ENCODE measurements at regions not wholly inside any gene's neighbourhood (a gene's known extent, or its start where the extent isn't known, plus 50 kb on each side); places are given as distances from the start of the nearest gene placed in this dataset.

DNA sequence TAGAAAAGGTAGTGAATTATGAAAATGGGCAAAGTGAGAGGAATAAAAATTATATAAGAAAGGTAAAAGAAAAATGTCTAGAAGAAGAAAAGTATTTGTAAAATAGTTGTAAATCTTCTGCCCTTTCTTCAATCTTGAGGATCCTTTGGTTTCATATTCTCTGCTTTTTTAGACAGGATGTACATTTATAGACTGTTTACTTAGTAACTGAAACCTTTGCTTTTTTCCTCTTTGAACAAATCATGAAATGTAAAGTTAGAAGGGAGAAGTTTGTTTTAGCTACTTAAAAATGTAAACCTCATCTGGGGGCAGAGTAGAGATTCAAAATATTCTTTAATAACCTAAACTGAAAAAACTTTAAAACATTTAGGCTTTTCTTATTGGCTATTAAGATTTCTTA is 150.4 kb upstream of the ITGA4 start:
- TF ChIP-seq EP300 (IDR thresholded peaks at IDR 0.05): no peak
- TF ChIP-seq, protein P1, sequence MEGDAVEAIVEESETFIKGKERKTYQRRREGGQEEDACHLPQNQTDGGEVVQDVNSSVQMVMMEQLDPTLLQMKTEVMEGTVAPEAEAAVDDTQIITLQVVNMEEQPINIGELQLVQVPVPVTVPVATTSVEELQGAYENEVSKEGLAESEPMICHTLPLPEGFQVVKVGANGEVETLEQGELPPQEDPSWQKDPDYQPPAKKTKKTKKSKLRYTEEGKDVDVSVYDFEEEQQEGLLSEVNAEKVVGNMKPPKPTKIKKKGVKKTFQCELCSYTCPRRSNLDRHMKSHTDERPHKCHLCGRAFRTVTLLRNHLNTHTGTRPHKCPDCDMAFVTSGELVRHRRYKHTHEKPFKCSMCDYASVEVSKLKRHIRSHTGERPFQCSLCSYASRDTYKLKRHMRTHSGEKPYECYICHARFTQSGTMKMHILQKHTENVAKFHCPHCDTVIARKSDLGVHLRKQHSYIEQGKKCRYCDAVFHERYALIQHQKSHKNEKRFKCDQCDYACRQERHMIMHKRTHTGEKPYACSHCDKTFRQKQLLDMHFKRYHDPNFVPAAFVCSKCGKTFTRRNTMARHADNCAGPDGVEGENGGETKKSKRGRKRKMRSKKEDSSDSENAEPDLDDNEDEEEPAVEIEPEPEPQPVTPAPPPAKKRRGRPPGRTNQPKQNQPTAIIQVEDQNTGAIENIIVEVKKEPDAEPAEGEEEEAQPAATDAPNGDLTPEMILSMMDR (IDR thresholded peaks at IDR 0.05): no peak
- TF ChIP-seq POLR2A (IDR thresholded peaks at IDR 0.05): no peak

DNA sequence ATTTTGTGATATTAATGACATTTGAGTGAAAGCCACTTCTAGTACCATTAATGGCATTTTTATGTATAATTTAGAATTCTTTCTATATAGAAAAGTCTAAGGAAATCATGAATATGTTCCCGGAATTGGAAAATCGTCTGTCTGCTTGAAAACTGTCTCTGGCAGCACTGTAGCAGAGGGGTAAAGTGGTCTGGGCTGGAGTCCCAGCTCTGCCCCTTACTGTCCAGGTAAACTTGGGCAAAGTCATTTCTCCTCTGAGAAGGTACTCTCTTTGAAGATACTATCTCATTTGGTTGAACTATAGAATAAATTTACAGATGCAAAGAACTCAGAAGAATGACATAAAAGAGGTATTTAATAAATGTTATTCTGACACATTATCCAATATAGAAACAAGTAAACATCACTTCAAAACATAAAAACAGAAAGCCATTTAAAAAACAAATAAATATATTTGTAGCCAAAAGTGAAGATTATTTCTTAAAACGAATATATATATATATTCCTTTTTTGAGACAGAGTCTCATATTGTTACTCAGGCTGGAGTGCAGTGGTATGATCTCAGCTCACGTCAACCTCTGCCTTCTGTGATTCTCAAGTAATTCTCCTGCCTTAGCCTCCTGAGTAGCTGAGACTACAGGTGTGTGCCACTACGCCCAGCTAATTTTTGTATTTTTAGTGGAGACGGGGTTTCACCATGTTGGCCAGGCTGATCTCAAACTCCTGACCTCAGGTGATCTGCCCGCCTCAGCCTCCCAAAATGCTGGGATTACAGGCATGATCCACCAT is 149.8 kb upstream of the ITGA4 start:
- intact Hi-C loops (cut with DNase I; ENCODE audit: low total_unique reads): no loop called here
- Histone ChIP-seq H3K9me3 (no peaks in the 10 kb centered on the region), H3K27me3 (no peaks in the 10 kb centered on the region), H3K27ac (peak overlapping the region in 4 of 5 donors; percentile 22 to 74 (median 66)), H3K4me3 (no peak overlapping the region), H3K4me1 (peaks cover 0 to 9% (median 0%) of the 10 kb centered on the region in 4 donors), H3K36me3 (no peaks in the 10 kb centered on the region)
- 73 to 82% (median 77%) methylated on average over 7 of the region's 7 CpGs for WGBS, 5 donors
- DNase-seq: no peak
- no peak for TF ChIP-seq POLR2A (IDR thresholded peaks at IDR 0.05)
- no peak for TF ChIP-seq POLR2AphosphoS5 (IDR thresholded peaks at IDR 0.05)
- no peak for TF ChIP-seq EP300 (IDR thresholded peaks at IDR 0.05)
- TF ChIP-seq, protein P1 (IDR thresholded peaks at IDR 0.05): no peak

More for the DNA sequence above, 150.4 kb upstream of the ITGA4 start:
- no peak for DNase-seq
- Histone ChIP-seq H3K9me3 (no peaks in the 10 kb centered on the region), H3K4me3 (no peak overlapping the region), H3K27ac (peak overlapping the region in 4 of 5 donors; percentile 22 to 74 (median 66)), H3K27me3 (no peaks in the 10 kb centered on the region), H3K36me3 (no peaks in the 10 kb centered on the region), H3K4me1 (peaks cover 0 to 9% (median 0%) of the 10 kb centered on the region in 4 donors)
- intact Hi-C loops (cut with DNase I; ENCODE audit: low total_unique reads): no loop called here

DNA sequence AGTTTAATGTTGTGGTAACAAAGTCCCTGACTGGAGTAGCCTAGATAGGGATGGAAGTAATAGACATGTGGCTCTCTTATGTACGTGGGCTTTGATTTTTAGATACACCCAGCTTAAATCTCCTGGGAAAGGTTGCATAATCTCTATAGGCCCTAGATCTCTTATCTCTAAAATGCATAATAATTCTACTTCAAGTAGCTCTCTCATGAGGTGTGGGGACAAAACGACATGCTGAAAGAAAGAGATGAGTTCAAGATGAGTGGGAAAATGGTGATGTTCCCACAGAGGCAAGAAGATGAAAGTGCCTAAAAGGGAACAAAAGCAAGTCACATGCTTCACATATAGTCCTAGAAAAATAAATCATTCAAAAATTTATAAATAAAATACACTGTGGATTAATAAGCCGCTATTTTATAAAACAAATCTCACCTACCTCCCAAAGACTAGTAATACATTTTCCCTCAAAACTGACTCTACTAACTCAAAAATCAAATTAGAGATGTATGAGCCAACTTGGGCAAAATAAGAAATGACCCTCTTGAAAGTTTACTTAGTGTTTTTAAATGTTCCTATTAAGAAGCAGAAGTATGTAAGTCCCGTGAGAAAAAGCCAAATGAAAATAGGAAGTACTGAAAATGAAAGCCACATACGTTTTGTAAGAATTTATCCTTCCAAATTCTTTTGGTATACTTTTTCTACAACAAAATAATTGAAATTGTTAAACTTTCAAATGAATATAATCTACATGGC is 148.2 kb upstream of the ITGA4 start:
- Histone ChIP-seq H3K9me3 (no peaks in the 10 kb centered on the region), H3K27me3 (no peaks in the 10 kb centered on the region), H3K4me3 (no peak overlapping the region), H3K36me3 (no peaks in the 10 kb centered on the region), H3K4me1 (peaks cover 0 to 9% (median 0%) of the 10 kb centered on the region in 4 donors), H3K27ac (peak overlapping the region in 4 of 5 donors; percentile 15 to 74 (median 42))
- TF ChIP-seq POLR2A (IDR thresholded peaks at IDR 0.05) (no peak), POLR2AphosphoS5 (IDR thresholded peaks at IDR 0.05) (no peak), EP300 (IDR thresholded peaks at IDR 0.05) (no peak)
- TF ChIP-seq, protein P1 (IDR thresholded peaks at IDR 0.05): no peak
- 67 to 71% (median 67%) methylated on average over 5 of the region's 5 CpGs for WGBS, 5 donors
- DNase-seq: no peak
- intact Hi-C loops (cut with DNase I; ENCODE audit: low total_unique reads): no loop called here

DNA sequence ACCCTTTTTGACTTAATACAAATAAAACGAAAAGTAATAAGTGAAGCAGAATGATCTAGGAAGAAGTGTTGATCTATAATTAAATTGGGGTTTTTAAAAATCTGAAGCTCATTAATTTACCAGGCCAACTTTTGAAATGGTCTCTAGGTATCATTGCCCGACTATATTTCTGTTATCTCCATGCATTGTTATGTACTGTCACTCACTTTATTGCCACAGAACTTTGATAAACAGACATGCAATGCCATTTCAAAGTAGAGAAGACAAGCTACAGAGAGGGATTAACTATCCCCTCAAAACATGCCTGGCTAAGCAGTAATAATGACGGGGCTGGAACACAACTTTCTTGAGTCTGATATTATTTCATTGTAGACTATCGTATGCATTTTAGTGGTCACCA is 147.6 kb upstream of the ITGA4 start:
- 60 to 70% (median 69%) methylated on average over 4 of the region's 4 CpGs for WGBS, 5 donors
- DNase-seq: no peak
- no peak for TF ChIP-seq POLR2A (IDR thresholded peaks at IDR 0.05)
- Histone ChIP-seq H3K36me3 (no peaks in the 10 kb centered on the region), H3K4me1 (peaks cover 0 to 9% (median 0%) of the 10 kb centered on the region in 4 donors), H3K27me3 (no peaks in the 10 kb centered on the region), H3K9me3 (no peaks in the 10 kb centered on the region), H3K27ac (peak overlapping the region in 4 of 5 donors; percentile 15 to 74 (median 42)), H3K4me3 (no peak overlapping the region)
- intact Hi-C loops (cut with DNase I; ENCODE audit: low total_unique reads): no loop called here

Data from stomach (tissue), 8 donors.